GM18502 (cell line): ENCODE measurements at regions not wholly inside any gene's neighbourhood (a gene's known extent, or its start where the extent isn't known, plus 50 kb on each side); places are given as distances from the start of the nearest gene placed in this dataset.

Experiments used
- ATAC-seq: cut with Tn5 transposase; IDR thresholded peaks from one replicate; pipeline ENCODE4 v1.9.1; 2021; ENCODE audit warnings: mild to moderate bottlenecking; ENCODE audit not compliant: unreplicated experiment, poor library complexity

DNA sequence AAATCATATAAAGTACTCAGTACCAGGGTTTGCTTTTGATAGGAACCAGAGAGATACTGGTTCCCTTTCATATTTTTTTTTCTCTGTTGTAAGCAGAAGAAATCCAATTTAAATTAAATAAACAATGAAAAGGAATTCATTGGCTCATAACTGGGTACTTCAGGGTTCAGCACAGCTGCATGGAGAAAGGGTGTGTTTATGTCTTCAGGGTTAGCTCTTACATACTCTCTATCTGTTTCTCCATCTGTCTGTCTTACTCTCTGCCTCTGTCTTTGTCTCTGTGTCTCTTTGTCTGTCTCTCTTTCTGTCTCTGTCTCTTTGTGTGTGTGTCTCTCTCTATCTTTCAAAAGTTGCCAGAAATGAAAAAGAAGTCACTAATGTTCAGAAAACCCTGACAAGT is 345.9 kb downstream of the MSX2 start:
- no peak for ATAC-seq

DNA sequence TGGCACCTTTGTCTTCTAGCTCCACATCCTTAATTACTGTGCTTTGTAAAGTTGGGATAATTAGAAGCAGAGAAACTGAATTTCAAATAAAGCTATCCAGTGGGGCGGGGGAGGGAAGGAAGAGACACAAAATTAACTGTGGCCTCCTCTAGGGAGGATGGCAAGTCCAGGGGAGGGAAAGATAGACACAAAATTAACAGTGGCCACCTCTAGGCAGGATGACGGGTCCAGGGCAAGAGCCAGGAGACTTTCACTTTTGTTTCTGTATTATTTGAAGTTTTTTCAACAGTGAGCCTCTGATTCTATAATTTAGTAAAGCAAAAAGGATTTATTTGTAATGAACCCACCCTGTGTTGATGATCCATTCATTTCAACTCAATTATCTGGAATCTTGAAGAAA is 335.9 kb downstream of the MSX2 start:
- no peak for ATAC-seq

DNA sequence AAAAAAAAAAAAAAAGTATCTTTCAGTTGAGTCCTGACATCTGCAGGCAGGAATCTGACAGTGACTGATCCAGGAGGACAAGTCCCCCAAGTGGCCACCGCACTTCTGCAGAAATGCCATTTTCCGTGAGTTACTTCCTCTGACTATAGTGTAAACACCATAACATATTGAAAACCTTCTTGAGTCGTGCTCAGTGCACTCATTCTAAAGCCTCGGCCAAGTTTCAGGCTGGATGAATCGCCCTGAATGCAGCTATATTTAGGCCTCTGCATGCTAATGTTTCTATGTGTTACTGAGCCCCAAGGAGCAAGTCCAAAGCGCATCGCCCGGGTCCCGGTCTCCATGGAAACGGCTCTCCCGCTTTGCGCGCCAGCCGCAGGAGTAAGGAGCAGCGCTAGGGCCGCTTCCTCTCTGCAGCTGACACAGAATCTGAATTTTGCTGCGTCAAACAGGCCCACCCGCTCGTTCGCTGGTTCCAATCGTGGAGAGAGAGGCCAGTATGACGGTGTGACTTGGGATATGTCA is 335.4 kb downstream of the MSX2 start:
- no peak for ATAC-seq

DNA sequence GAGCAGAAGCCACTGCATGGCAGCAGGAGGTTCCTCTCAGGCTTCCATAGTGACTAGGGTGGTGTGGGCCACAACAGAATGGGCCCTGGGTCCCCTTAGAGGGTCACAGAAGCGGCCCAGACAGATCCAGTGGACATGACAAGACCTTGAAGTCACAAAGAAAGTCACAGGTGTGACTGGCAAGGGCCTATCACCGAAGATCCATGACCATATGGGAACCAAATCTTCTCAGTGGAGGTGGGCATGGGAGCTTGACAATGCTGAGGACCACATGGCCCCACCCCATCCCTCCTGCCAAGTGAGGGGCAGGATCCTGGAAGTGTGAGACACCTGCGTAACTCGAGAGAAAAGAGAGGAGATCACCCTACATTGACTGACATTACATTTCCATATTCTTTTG is 332.4 kb downstream of the MSX2 start:
- no peak for ATAC-seq

DNA sequence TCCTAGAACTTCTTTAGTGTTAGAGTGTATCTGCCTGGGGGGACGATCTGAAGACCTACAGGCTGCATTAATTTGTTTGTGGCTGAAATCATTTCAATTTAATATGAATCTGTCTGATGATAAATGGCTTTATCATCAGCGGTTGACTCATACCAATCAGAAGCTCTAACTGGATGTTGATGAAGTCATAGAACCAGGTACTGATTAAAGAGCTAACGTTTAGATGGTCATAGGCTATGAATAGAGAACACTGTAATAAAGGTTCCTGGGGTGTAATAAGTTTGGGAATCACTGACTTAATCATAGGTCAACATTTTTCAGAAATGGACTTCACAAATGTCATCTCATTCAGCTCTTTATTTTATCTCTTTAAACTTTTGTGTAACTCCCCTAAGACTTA is 329.9 kb downstream of the MSX2 start:
- no peak for ATAC-seq

DNA sequence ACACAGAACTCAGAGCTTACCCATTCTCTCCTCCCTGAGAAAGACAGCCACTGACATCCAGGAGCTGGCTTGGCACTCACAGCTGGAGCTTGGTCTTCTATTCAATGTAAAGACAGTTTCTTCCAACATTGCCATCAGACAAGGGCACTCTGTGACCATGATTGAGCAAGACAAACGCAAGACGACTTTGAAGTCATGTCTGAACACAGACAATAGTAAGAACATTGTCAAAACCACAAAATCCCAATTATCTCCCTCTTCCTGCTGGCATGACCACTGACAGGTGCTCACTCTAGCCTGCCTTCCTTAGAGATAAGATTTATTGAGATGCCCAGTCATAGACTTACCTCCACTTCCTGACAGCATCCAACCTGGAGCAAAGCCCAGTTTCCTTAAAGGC is 328.0 kb downstream of the MSX2 start:
- ATAC-seq = no peak

DNA sequence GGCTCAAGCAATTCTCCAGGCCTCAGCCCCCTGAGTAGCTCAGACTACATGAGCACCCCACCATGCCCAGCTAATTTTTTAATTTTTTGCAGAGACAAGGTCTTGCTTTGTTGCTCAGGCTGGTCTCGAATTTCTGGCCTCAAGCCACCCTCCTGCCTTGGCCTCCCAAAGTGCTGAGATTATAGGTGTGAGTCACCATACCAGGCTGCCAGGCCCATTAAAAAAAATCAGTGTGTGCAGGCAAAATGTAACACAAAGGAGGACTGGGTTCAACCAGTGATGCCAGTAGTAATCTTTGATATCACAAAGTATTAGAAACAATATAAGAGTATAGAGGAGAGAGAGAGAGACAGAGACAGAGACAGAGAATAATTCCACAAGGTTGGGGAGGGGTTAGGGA is 322.7 kb downstream of the MSX2 start:
- ATAC-seq = no peak

DNA sequence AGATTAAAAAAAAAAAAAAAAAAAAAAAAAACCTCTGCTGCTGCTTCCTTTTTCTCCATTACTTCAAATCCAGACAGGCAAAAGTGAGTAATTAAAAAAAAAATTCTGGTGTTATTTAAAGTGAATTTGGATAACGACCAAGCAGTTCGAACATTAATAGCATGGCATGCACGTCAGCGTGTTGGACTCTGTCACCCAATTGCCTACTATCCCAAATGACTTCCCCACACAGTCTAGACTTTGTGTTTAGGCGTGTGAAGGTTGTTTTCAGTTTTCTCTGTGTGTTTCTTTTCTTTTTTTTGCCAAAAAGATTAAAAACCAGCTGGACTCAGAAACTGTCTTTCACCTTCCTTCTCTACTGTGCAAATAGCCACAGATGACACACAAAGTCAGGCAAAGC is 321.4 kb downstream of the MSX2 start:
- ATAC-seq = no peak

DNA sequence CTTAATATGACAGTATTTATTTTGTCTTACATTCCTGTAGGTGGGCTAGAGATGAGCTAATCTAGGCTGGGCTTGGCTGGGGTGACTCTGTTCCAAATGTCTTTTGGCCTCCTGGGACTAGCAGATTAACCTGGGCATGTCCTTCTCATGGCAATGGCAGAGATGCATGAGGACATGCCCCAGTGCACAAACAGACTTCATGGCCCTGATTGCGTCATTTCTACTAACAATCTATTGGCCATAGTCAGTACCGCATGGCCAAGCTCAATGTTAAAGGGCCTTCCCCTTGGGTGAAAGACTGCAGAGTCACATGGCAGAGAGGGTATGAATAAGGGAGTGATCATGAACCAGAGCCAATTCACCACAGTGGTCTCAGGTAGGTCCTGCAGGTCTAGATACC is 313.4 kb downstream of the MSX2 start:
- no peak for ATAC-seq

DNA sequence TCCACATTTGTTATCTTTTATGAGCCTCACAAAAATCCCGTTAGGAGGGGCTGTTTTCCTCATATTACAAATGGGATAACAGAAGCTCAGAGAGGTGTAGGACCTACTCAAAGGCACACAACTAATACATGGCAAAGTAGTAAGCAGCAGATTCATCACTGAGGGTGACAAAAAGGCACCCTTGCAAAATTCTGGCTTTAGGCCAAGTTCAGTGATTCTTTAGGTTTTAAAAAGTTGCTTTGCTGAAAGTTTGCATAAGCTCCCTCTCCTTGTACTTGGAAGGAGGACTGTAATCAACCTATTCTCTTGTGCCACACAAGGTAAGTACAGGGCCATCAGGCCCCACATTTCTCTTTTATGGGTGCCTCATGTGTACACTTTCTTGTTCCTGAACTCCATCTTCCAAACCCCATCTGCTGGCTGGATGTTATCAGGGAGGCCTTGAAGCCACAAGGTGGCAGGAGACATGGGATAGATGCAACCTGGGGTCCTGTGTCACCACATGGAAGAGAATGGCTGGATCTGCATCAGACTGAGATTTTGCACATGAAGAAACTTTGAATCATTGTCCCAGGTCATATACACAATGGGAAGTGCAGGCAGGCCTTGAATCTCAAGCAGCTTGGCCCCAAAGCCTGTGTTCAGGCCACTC is 311.6 kb downstream of the MSX2 start:
- no peak for ATAC-seq

DNA sequence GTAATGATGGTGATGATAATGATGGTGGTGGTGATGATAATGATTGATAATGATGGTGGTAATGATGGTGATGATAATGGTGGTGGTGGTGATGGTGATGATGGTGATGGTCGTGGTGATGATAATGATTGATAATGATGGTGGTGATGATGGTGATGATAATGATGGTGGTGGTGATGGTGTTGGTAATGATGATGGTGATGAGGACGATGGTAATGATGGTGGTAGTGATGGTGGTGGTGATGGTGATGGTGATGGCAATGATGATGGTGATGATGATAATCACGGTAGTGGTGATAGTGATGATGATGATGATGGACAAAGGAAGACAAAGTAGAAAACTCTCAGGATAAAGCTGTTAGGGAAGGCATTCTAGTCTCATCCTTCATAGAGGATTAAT is 310.5 kb downstream of the MSX2 start:
- ATAC-seq = no peak

DNA sequence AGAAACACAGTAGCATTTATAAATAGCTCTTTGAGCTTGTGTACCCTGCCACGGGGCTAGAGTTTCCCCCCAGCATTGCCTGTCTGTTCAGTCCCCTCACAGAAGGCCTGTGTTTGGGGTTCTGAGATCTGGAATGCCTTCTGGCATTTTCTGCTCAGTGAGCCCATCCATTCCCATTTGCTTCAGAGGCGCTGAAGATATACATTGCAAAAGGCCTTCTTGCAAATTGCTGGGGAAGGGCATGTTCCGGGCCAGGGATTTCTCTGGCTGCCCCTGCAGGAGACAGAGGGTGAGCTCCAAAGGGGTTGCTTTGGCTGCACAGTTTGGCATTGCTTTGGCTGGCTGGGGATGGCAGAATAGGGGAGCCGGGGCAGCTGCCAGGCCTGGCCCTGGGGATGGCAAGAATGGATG is 308.4 kb downstream of the MSX2 start:
- no peak for ATAC-seq

DNA sequence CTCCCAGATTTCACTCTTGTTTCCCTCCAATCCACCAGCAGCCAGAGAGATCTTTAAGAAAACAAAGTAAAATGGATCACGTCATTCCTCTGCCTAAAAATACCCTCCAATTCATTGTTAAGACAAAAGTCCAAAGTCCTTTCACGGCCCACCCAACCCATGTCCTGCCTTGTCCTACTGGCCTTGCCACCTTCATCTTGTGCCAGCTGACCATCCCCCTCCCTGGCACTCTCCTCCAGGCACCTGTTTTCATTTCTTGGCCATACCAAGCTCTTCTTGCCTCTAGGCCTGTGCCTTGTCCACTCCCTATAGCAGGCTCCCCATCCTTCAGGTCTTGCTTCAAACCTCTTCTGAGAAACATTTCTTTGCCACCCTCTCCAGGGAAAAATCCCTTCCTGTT is 307.6 kb downstream of the MSX2 start:
- no peak for ATAC-seq

DNA sequence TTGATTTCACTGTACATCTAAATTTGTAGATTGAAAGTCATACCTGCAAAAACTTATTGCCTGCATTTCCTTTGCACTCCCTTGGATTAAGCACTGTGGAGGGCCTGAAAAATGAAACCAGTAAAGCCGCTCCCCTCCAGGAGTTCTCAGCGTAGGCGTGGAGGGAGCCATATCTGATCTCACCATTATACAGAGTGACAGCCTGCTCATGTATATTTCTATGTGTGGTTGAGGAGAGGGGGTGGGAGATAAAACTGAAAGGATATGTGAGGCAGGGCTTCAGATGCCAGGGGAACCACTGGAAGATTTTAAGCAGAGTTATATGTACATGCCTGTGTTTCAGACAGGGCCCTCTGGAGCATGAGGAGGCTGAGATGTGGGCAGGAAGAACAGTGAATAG is 303.0 kb downstream of the MSX2 start:
- ATAC-seq = no peak

DNA sequence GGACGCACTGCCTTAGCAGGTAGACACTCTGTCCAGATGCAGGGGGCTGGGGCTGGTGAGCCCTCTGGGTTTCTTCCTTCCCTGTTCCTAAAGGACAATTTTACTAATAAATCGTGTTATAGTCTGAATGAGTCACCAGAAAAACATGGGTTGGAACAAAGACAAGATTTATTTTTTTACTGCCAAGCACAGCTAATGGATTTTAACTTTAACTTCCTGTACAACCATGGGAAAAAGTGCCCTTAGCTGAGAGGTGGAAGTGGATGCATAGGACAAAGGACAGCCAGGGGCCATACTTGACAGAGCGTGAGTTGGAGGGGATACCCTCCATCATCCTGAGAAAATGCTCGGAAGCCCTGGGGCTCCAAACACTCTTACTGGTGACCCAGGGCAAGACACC is 300.7 kb downstream of the MSX2 start:
- ATAC-seq = no peak

DNA sequence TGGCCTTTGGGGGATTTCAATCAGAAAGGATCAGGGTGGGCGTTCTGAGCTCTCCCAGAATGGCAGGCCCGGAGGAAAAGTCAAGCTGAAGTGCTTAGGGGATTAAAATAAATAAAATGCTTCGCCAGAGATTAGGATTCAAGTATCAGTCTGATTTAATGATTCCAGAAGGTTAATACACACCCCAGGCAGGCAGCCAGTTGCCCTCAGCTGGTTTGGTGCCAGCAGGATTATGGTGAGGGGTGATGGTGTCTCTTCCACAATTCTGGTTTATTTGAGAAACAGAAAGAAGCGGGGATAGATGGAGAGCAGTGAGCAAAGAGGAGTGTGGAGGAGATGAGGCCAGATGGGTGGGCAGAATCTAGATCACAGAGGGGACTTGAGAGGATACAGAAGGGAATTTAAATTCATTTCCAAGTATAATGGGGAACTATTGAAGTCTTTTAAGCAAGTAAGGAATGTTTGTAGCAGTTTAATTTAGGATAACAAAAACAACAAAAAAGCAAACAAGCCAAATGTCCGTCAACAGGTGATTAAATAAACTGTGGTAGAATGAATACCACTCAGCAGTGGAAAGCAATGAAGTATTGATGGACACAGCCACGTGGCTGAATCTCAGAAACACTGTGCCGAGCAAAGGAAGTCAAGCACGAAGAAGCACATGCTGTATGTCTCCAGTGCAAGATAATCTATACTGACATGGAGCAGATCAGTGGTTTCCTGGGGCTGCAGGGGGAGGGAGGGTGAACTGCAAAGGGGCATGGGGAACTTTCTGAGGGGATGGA is 297.7 kb downstream of the MSX2 start:
- no peak for ATAC-seq

DNA sequence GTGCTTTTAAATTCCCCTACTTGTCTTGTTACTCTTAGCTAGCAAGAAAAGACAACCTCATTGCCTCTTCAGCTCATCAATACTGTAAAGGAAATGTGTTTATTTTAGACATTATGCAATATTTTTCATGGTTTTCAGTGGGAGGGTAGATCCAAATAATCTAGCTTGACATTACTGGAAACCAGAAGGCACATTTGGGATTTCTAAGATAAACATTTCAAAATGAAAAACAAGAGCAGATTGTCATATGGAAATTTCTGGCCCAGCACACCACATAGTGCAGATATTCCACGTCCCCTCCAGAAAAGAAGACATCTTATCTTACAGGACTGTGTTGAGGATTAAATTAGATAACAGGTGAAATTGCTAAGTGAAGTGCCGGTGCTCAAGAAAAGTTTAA is 296.9 kb downstream of the MSX2 start:
- ATAC-seq = no peak

DNA sequence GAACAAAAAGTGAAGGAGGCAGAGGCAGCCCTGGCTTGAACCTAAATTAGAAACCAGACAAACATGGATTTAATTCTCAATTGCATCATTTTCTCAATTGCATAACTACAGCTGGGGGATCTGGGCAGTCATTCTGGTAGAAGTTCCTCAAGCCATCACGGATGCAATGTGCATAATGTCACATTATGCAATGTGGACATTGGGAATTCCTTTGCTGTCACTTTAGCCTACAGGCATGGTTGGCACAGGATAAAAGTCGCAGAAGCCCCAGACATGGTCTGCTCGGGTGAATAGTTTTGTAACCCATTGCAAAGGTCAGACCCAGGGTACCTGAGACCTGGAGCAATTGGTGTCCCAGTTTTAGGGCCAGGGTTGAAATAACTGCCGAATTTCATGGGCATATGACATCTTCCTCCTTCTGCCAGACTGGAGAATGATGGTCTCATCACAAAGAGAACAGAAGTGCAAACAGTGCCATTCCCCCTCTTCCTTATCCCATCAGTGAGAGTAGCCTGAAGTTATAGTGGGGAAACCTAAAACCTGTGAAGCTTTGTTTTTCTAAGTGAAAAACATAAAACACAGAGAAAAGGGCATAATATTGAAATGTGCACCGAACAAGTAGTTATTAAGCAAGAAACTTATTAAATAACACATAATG is 290.8 kb downstream of the MSX2 start:
- ATAC-seq = no peak

DNA sequence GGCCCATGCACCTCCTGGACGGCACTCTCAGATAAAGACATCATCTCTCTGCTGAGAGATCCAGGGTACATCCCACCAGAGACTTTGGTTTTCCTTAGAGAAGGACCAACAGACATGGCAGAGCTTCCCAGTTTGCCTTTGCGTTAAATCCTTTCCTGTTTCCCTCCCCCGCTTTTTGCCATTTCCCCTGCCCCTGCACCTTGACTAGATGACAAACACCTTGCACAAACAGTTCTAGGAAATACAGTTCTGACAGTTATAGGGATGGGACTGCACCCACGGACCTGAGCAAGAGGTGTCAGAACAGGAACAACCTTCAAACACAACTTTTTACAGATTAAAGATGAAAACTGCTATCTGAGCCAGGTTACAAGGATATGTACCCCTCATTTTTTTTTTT is 288.9 kb downstream of the MSX2 start:
- no peak for ATAC-seq

DNA sequence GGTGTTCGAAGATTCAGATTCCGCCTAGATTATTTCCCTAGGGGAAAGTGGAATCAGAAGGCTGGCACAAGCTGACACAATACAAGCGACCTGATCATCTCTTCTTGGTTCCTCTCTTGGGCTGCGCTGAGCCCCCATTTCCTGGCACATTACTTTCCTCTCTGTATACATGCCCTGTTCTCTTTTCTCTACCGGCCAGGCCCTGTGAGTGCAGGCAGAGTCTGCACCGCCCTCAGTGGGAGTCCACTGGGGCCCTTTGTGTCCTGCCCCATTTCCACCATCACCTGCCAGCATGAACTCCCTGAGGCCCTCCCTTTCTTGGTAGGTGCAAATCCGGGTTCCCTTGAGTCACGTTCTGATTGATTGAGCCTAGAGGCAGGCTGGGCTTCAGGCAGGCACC is 287.9 kb downstream of the MSX2 start:
- no peak for ATAC-seq

DNA sequence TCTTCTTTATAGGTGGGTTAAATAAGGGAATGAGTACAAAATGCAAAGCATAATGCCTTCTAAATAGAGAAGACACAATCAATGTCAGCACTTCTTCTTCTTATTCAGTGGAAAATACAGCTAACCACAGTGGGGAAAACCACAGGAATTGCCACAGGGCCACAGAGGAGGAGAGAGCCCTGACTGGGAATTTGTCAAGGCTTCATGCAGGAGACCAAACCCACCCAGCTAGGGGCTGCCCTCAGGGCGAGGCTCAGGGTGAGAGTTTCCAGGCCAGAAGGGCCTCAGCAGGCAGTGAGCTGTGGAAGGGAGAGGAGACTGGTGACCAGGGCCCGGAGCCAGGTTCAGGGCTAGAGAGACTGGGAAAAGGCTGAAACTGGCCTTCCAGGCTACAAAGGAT is 279.1 kb downstream of the MSX2 start:
- no peak for ATAC-seq
